Rectal smooth muscle tissue (tissue), 1 donor: ENCODE measurements at regions not wholly inside any gene's neighbourhood (a gene's known extent, or its start where the extent isn't known, plus 50 kb on each side); places are given as distances from the start of the nearest gene placed in this dataset.

Source experiments
- H3K27ac ChIP-seq: one replicate; pipeline ENCODE4 v1.7.0; 2013; ENCODE audit warnings: low read depth, low read length, inconsistent platforms
- H3K27me3 ChIP-seq: one replicate; pipeline ENCODE4 v1.7.0; 2013; ENCODE audit warnings: low read length; ENCODE audit not compliant: control insufficient read depth, insufficient read depth
- H3K36me3 ChIP-seq: one replicate; pipeline ENCODE4 v1.7.0; 2013; ENCODE audit warnings: low read length; ENCODE audit not compliant: control insufficient read depth, insufficient read depth
- H3K4me1 ChIP-seq: one replicate; pipeline ENCODE4 v1.7.0; 2013; ENCODE audit warnings: low read length; ENCODE audit not compliant: control insufficient read depth, insufficient read depth
- H3K4me3 ChIP-seq: one replicate; pipeline ENCODE4 v1.7.0; 2013; ENCODE audit warnings: low read length
- H3K9ac ChIP-seq: one replicate; pipeline ENCODE4 v1.7.0; 2013; ENCODE audit warnings: low read length

- H3K27me3 ChIP-seq, result no peaks in the 10 kb centered on the region
- H3K4me1 ChIP-seq, result no peaks in the 10 kb centered on the region
- no peak overlapping the region for H3K4me3 ChIP-seq
- H3K27ac ChIP-seq, result no peak overlapping the region
- H3K36me3 ChIP-seq, result no peaks in the 10 kb centered on the region
- H3K9ac ChIP-seq, result no peak overlapping the region
Observed at GRCh38 chr4:137775701-137776100, 243.4 kb upstream of the PCDH18 start.

GRCh38 chr4:137774501-137774900 is 242.2 kb upstream of the PCDH18 start:
- Histone ChIP-seq H3K9ac (no peak overlapping the region), H3K4me3 (no peak overlapping the region), H3K27ac (no peak overlapping the region), H3K27me3 (no peaks in the 10 kb centered on the region), H3K4me1 (no peaks in the 10 kb centered on the region), H3K36me3 (no peaks in the 10 kb centered on the region)

DNA sequence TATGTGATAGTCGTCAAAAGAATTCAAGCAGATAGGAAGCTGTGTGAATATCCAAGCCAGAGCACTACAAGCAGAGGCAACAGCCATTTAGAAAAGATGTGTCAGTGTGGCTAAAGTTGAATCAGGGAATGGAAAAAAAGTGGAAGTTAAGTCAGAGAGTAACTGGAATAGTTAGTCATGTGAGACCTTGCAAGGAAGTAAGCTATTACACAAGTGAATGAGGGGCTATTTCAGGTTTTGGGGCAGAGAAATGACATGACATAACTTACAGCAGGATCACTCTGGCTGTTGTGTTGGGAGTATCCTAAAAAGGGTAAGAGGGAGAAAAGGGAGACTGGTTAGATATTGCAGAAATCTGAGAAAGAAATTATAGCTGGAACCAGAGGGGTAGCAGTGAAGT is 236.6 kb upstream of the PCDH18 start:
- H3K27ac ChIP-seq, result no peak overlapping the region

DNA sequence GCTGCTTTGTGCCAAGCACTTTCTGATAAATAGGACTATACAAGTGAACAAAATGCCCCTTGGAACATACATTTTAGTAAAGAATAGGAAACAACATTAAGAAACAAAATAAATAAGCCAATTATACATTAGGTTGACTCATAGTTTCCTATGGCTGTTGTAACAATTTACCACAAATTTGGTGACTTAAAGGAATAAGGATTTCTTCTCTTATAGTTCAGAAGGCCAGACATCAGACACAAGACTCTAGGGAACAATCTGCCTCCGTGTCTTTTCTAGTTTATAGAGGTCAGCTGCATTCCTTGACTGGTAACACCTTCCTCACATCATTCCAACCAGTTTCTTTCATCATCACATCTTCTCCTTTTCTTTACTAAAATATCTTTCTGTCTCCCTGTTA is 235.9 kb upstream of the PCDH18 start:
- H3K36me3 ChIP-seq, result no peaks in the 10 kb centered on the region
- no peak overlapping the region for H3K4me3 ChIP-seq
- no peaks in the 10 kb centered on the region for H3K4me1 ChIP-seq
- no peak overlapping the region for H3K9ac ChIP-seq
- no peak overlapping the region for H3K27ac ChIP-seq
- no peaks in the 10 kb centered on the region for H3K27me3 ChIP-seq

More for the DNA sequence above, 236.6 kb upstream of the PCDH18 start:
- H3K4me3 ChIP-seq, result no peak overlapping the region
- no peaks in the 10 kb centered on the region for H3K36me3 ChIP-seq
- H3K4me1 ChIP-seq, result no peaks in the 10 kb centered on the region
- H3K27me3 ChIP-seq, result no peaks in the 10 kb centered on the region
- no peak overlapping the region for H3K9ac ChIP-seq

DNA sequence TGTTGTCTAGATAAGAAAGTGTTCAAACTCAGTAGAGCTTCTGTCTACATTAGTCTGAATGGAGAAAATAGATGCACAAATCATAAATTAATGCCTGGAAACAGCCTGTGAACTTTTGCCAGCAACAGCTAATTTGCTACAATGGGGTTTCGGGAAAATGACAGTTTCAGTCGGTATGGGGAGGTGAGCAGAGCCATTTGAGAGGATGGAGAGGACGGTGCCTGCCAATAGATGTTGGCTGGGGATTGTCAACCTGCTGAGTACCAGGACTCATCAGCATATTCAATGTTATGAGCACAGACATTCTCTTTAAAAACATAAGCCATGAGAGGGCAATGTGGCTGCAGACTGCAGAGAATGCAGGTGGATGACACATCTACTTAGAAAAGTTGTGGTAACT is 230.3 kb upstream of the PCDH18 start:
- H3K27ac ChIP-seq, result no peak overlapping the region
- H3K4me1 ChIP-seq, result no peaks in the 10 kb centered on the region
- no peak overlapping the region for H3K4me3 ChIP-seq
- no peaks in the 10 kb centered on the region for H3K27me3 ChIP-seq
- H3K9ac ChIP-seq, result no peak overlapping the region
- H3K36me3 ChIP-seq, result no peaks in the 10 kb centered on the region

DNA sequence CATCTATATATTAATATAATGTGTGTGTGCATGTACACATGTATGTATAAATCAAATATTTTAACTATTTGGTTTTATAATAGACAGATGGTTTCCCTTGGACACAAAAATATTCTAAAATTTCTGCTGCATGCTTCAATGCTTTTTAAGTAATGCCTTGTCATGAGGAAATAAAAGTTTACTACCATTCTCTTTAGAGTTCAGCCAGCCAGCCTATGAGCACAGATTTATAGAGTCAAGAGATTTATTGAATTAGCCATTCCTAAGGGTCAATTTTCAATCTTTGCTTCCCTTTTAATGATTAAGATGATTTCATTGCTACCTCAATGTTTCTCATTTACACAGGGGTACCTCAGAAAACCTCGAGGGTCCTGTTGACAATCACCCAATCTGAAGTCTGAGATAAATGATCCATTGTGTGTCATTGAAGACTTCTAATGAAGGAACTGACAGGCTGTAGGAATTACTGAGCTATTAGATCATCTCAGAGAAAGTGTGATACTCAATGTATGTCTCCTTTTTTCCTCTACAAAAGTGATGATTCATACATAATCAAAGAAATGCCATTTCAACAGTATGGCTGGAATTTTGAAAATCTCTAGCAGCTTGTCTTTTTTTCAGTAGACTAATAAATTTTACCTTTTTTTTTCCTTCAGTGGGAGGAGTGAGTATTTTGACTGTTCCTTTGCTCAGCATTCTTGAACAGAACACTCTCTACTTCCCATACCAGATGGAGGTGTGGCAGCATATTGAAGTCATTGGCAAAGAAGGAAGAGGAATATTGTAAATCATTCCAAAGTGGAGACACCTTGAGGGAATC is 222.6 kb upstream of the PCDH18 start:
- no peaks in the 10 kb centered on the region for H3K36me3 ChIP-seq
- H3K27ac ChIP-seq, result no peak overlapping the region

DNA sequence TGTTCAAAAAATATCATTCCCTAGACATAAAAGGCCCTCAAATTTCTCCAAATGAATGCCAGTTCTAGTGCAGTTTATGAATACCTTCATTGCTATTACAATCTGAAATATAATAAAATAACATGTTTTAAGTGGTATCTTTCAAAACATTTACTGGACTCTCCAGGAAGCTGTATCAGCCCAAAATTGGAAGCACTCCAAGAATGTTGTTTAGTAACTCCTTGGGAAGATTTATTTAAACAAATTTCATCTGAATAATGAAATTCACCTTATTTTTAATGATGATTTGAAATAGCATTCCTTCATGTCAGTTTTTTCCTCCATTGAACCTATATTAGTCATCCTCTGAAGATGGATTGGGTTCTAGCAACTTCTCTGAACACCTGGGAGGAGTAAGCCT is 217.2 kb upstream of the PCDH18 start:
- no peaks in the 10 kb centered on the region for H3K27me3 ChIP-seq
- no peak overlapping the region for H3K27ac ChIP-seq
- H3K4me1 ChIP-seq, result no peaks in the 10 kb centered on the region
- H3K4me3 ChIP-seq, result no peak overlapping the region
- no peaks in the 10 kb centered on the region for H3K36me3 ChIP-seq
- no peak overlapping the region for H3K9ac ChIP-seq

More for the DNA sequence above, 222.6 kb upstream of the PCDH18 start:
- no peak overlapping the region for H3K9ac ChIP-seq
- H3K4me1 ChIP-seq, result no peaks in the 10 kb centered on the region
- no peak overlapping the region for H3K4me3 ChIP-seq
- H3K27me3 ChIP-seq, result no peaks in the 10 kb centered on the region

GRCh38 chr4:137748616-137749015 is 216.3 kb upstream of the PCDH18 start:
- H3K4me3 ChIP-seq, result no peak overlapping the region
- H3K9ac ChIP-seq, result no peak overlapping the region
- no peak overlapping the region for H3K27ac ChIP-seq
- H3K27me3 ChIP-seq, result no peaks in the 10 kb centered on the region
- no peaks in the 10 kb centered on the region for H3K36me3 ChIP-seq
- H3K4me1 ChIP-seq, result no peaks in the 10 kb centered on the region

DNA sequence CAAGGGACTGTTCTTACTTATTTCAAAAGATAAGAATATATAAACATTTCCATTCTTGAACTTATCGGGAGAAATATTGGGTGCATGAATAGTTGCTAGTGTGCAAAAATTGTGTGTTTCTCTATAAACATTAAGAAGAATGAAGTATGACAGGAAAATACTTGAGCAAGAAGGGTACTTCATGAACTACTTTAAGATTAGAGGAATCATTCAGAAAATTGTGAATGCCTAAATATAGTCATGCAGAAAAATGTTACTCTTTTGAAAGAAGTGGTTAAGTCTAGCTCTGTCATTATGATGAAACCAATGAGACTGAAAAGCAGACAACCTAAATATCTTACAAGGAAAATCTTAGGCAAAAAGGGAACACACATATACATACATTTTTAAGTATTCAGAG is 207.8 kb upstream of the PCDH18 start:
- H3K9ac ChIP-seq, result no peak overlapping the region

GRCh38 chr4:137739391-137739790 is 207.1 kb upstream of the PCDH18 start:
- Histone ChIP-seq H3K36me3 (no peaks in the 10 kb centered on the region), H3K4me1 (no peaks in the 10 kb centered on the region), H3K4me3 (no peak overlapping the region), H3K27me3 (no peaks in the 10 kb centered on the region), H3K27ac (no peak overlapping the region), H3K9ac (no peak overlapping the region)

More for the DNA sequence above, 207.8 kb upstream of the PCDH18 start:
- Histone ChIP-seq H3K4me3 (no peak overlapping the region), H3K36me3 (no peaks in the 10 kb centered on the region), H3K27ac (no peak overlapping the region), H3K4me1 (no peaks in the 10 kb centered on the region), H3K27me3 (no peaks in the 10 kb centered on the region)

- Histone ChIP-seq H3K4me3 (no peak overlapping the region), H3K9ac (no peak overlapping the region), H3K27ac (no peak overlapping the region), H3K36me3 (no peaks in the 10 kb centered on the region), H3K4me1 (no peaks in the 10 kb centered on the region), H3K27me3 (no peaks in the 10 kb centered on the region)
Observed at GRCh38 chr4:137738375-137738990, 206.2 kb upstream of the PCDH18 start.

GRCh38 chr4:137735561-137736104 is 203.3 kb upstream of the PCDH18 start:
- H3K4me3 ChIP-seq, result no peak overlapping the region
- no peak overlapping the region for H3K27ac ChIP-seq
- H3K4me1 ChIP-seq, result no peaks in the 10 kb centered on the region
- H3K36me3 ChIP-seq, result no peaks in the 10 kb centered on the region
- H3K9ac ChIP-seq, result no peak overlapping the region
- H3K27me3 ChIP-seq, result no peaks in the 10 kb centered on the region
